ENCODE measurements at regions not wholly inside any gene's neighbourhood (a gene's known extent, or its start where the extent isn't known, plus 50 kb on each side); places are given as distances from the start of the nearest gene placed in this dataset.

GRCh38 chr3:68424796-68425460 is 507.4 kb downstream of the TAFA4 start:
- H3K4me3 ChIP-seq (ENCODE audit: insufficient read depth, low read depth, low read length): no peak overlapping the region
- no peaks in the 10 kb centered on the region for H3K27me3 ChIP-seq (ENCODE audit: control insufficient read depth, insufficient read depth, low read length)
- no peaks in the 10 kb centered on the region for H3K36me3 ChIP-seq (replicated peaks; ENCODE audit: control insufficient read depth, insufficient read depth, low read length)
- DNase-seq: no peak

DNA sequence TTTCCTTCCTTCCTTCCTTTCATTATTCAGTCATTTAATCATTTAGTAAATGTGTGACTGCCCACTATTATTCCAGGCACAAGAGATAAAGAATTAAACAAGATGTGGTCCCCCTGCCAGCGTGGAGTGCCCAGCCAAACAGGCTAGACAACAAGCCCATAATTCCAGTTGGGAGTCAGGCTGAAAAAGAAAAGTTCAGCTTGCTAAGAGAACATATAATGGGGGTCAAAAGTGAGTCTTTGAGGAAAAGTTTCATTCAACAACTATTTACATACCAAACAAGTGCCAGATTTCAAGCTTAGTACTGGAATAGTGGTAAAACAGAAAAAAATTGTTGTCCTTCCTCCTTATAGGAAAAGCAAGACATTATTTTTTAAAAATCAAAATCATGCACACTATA is 523.7 kb downstream of the TAFA4 start:
- H3K27me3 ChIP-seq (ENCODE audit: control insufficient read depth, insufficient read depth, low read length): no peaks in the 10 kb centered on the region
- no peak for DNase-seq
- no peaks in the 10 kb centered on the region for H3K36me3 ChIP-seq (replicated peaks; ENCODE audit: control insufficient read depth, insufficient read depth, low read length)
- no peak overlapping the region for H3K4me3 ChIP-seq (ENCODE audit: insufficient read depth, low read depth, low read length)

DNA sequence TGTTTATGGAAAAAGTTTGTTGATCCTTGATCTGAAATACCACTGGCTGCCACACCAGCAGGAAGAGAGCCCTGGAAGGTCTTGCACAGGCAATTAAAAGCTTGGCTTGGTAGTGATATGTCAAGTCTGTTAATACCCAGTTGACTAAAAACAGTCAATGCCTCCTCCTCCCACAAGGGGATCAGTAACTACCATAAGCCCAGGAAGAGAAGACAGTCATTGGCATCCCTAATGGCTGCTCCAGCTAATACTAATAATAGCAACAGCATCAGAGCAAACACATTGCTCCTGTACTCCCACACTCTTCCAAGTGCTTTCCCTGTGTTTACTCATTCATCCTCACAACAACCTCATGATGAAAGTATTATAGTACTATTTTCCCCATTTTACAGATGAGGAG is 528.6 kb downstream of the TAFA4 start:
- no peaks in the 10 kb centered on the region for H3K36me3 ChIP-seq (replicated peaks; ENCODE audit: control insufficient read depth, insufficient read depth, low read length)
- DNase-seq: peak; percentile 1

GRCh38 chr3:68402235-68402918 is 530.0 kb downstream of the TAFA4 start:
- Histone ChIP-seq H3K4me3 (ENCODE audit: insufficient read depth, low read depth, low read length) (no peak overlapping the region), H3K27me3 (ENCODE audit: control insufficient read depth, insufficient read depth, low read length) (no peaks in the 10 kb centered on the region), H3K36me3 (replicated peaks; ENCODE audit: control insufficient read depth, insufficient read depth, low read length) (no peaks in the 10 kb centered on the region)
- no peak for DNase-seq

More for the DNA sequence above, 528.6 kb downstream of the TAFA4 start:
- Histone ChIP-seq H3K4me3 (ENCODE audit: insufficient read depth, low read depth, low read length) (no peak overlapping the region), H3K27me3 (ENCODE audit: control insufficient read depth, insufficient read depth, low read length) (no peaks in the 10 kb centered on the region)

GRCh38 chr3:68378631-68379030 is 553.7 kb downstream of the TAFA4 start:
- Histone ChIP-seq H3K27me3 (ENCODE audit: control insufficient read depth, insufficient read depth, low read length) (no peaks in the 10 kb centered on the region), H3K36me3 (replicated peaks; ENCODE audit: control insufficient read depth, insufficient read depth, low read length) (no peaks in the 10 kb centered on the region), H3K4me3 (ENCODE audit: insufficient read depth, low read depth, low read length) (no peak overlapping the region)
- DNase-seq: no peak

DNA sequence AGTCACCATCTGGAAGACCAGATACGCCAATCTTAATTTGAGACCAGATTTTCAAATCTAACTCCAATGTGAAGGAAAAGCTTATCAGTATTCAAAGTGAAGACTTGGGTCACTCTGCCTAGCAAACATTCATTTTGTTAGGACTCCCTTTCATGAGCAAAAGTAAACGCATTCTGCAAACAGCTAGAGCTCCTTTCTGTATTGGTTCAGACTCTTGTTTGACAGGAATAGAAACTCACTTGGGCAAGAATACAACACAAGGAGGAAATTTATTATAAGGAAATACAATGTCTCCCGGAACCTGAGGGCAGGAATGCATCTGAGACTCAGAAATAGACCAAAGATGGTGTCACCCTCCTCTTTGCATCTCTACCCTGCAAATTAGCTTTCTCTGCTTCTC is 558.6 kb downstream of the TAFA4 start:
- DNase-seq: no peak
- Histone ChIP-seq H3K36me3 (replicated peaks; ENCODE audit: control insufficient read depth, insufficient read depth, low read length) (no peaks in the 10 kb centered on the region), H3K27me3 (ENCODE audit: control insufficient read depth, insufficient read depth, low read length) (no peaks in the 10 kb centered on the region), H3K4me3 (ENCODE audit: insufficient read depth, low read depth, low read length) (no peak overlapping the region)

DNA sequence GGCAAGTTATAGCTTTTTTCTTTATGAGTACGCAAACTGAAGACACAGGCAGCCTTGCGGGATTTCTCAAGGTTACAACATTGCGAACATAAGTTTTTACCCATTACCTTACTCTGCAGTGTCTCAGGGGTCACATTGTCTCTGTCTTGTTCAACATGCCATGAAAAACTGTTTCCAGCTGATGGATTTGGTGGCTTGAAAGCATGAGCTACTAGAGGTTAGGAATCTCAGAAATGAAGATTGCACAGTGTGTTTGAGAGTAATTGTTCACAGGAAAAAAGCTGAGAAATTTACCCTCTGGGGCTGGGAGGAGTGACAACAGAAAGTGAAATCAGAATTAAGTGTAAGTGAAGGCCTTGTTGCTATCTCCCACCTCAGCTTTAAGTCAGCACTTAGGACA is 568.6 kb downstream of the TAFA4 start:
- Histone ChIP-seq H3K27me3 (ENCODE audit: control insufficient read depth, insufficient read depth, low read length) (no peaks in the 10 kb centered on the region), H3K36me3 (replicated peaks; ENCODE audit: control insufficient read depth, insufficient read depth, low read length) (no peaks in the 10 kb centered on the region), H3K4me3 (ENCODE audit: insufficient read depth, low read depth, low read length) (no peak overlapping the region)
- no peak for DNase-seq

DNA sequence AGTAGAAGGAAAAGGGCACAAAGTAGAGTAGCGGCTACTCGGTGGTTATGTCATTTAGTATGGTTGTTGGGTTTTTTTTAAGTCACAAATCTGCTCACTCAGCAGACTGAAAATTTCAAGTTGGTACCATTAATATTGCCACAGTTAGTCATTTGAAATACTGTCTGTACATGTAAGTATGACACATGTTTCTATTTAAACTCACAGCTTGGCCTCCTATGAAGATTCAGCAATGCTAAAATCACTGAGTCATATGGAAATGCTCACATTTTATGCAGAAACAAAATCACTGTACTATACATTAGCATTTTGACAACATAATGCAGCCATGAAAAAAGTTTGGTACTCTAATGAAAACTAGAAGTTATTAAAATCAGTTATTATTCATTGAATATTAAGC is 571.9 kb downstream of the TAFA4 start:
- no peaks in the 10 kb centered on the region for H3K36me3 ChIP-seq (replicated peaks; ENCODE audit: control insufficient read depth, insufficient read depth, low read length)
- no peak for DNase-seq
- H3K4me3 ChIP-seq (ENCODE audit: insufficient read depth, low read depth, low read length): no peak overlapping the region
- no peaks in the 10 kb centered on the region for H3K27me3 ChIP-seq (ENCODE audit: control insufficient read depth, insufficient read depth, low read length)

DNA sequence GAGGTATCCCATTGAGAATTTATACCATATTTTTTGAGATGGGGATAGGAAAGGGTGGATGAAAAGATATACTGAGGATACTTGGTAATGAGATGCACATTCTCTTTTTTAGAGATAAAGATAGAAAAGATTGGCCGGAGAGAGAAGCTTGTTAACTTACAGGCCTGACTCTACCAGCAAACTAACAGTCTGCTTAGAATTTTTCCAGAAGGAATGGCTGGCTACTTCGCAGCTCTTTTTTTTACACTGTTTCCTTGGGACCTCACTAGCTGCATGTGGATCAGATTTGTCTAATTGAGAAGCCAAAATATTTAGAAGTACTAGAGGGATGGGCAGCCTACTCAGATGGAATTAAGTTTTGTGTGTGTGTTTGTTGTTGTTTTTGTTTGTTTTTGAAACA is 586.6 kb downstream of the TAFA4 start:
- Histone ChIP-seq H3K36me3 (replicated peaks; ENCODE audit: control insufficient read depth, insufficient read depth, low read length) (no peaks in the 10 kb centered on the region), H3K27me3 (ENCODE audit: control insufficient read depth, insufficient read depth, low read length) (no peaks in the 10 kb centered on the region), H3K4me3 (ENCODE audit: insufficient read depth, low read depth, low read length) (no peak overlapping the region)
- DNase-seq: no peak

DNA sequence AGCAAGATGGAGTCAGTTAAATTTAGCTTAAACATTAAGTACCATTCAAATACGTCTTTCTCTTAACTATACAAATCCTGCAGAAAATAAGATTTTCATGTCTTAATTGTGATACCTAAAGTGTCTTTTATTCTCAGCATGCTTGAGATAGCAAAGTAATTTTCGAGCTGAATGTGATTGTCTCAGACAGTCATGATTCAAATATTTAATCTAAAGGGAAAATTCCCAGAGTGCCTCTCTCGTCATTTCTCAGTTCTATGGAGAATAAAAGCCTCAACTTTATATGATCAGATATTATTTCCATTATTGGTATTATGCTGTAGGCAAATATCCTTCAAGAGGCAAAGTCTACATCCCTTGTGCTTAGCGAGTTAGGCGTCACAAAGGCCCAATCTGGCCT is 589.9 kb downstream of the TAFA4 start:
- Histone ChIP-seq H3K36me3 (replicated peaks; ENCODE audit: control insufficient read depth, insufficient read depth, low read length) (no peaks in the 10 kb centered on the region), H3K4me3 (ENCODE audit: insufficient read depth, low read depth, low read length) (no peak overlapping the region), H3K27me3 (ENCODE audit: control insufficient read depth, insufficient read depth, low read length) (no peaks in the 10 kb centered on the region)
- DNase-seq: no peak

DNA sequence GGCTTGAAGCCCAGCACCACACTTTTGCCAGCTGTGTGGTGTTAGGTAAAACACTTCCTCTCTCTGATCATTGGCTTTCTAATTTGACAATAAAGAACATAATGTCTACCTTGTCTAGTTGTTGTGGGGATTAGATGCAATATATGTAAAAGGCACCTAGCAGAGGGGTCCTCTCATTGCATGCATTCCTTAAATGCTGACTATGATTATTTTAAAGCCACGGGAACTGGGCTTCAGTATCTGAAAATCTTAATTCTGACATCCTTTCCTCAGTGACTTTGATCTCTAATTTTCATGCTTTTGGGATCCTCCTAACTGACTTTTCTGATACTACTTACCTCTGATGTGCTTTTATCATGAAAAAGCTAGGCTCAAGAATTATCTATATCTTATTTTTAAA is 596.3 kb downstream of the TAFA4 start:
- DNase-seq: no peak
- Histone ChIP-seq H3K36me3 (replicated peaks; ENCODE audit: control insufficient read depth, insufficient read depth, low read length) (no peaks in the 10 kb centered on the region), H3K4me3 (ENCODE audit: insufficient read depth, low read depth, low read length) (no peak overlapping the region), H3K27me3 (ENCODE audit: control insufficient read depth, insufficient read depth, low read length) (no peaks in the 10 kb centered on the region)

DNA sequence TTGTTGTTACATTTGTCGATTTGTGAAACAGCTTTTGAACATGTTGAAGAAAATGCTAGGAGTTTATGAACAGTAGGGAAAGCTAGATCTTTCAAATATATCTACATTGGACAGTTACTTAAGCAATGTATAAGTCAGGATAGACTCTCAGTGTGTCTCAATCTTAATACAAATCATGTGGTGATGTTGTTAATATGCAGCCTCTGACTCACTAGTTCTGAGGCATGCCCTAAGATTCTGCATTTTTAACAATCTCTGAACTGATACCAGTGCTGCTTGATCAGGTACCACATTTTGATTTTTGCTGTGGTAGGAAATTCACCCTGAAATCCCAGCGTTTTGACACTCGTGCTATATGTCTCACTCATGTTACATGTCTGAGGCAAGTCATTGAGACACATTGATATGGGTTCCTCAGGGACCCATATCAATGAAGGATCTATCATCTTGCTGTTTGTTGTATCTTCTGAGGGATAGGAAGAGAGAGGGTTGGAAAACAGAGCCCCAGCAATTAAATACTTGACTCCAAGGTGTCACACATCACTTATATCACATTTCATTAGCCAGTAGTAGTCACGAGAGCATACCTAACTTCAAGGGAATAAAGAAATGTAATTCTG is 597.9 kb downstream of the TAFA4 start:
- no peak overlapping the region for H3K4me3 ChIP-seq (ENCODE audit: insufficient read depth, low read depth, low read length)
- H3K27me3 ChIP-seq (ENCODE audit: control insufficient read depth, insufficient read depth, low read length): no peaks in the 10 kb centered on the region
- H3K36me3 ChIP-seq (replicated peaks; ENCODE audit: control insufficient read depth, insufficient read depth, low read length): no peaks in the 10 kb centered on the region
- DNase-seq: no peak

GRCh38 chr3:68328049-68328448 is 604.3 kb downstream of the TAFA4 start:
- Histone ChIP-seq H3K36me3 (replicated peaks; ENCODE audit: control insufficient read depth, insufficient read depth, low read length) (no peaks in the 10 kb centered on the region), H3K27me3 (ENCODE audit: control insufficient read depth, insufficient read depth, low read length) (no peaks in the 10 kb centered on the region), H3K4me3 (ENCODE audit: insufficient read depth, low read depth, low read length) (no peak overlapping the region)
- no peak for DNase-seq

DNA sequence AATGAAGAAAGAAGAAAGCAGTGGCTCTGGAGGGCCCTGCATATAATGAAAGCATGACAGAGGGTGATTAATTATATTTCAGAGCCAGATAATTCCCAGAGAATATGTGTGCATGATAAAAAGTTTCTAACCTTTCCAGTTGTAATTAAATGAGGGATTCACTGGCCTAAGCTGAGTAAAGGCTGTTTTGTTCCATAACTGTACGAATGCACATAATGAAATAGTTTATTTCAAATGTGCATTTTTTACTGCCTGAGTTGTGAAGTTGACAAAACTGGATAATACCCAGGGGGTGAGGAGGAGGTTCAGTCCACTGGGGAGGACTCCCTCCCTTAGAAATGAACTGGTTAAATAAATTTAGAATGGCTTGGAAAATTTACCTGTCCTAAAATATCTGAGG is 616.4 kb downstream of the TAFA4 start:
- H3K27me3 ChIP-seq (ENCODE audit: control insufficient read depth, insufficient read depth, low read length): no peaks in the 10 kb centered on the region
- no peaks in the 10 kb centered on the region for H3K36me3 ChIP-seq (replicated peaks; ENCODE audit: control insufficient read depth, insufficient read depth, low read length)
- DNase-seq: no peak
- H3K4me3 ChIP-seq (ENCODE audit: insufficient read depth, low read depth, low read length): no peak overlapping the region

GRCh38 chr3:68315546-68315945 is 616.8 kb downstream of the TAFA4 start:
- H3K4me3 ChIP-seq (ENCODE audit: insufficient read depth, low read depth, low read length): no peak overlapping the region
- DNase-seq: no peak
- H3K36me3 ChIP-seq (replicated peaks; ENCODE audit: control insufficient read depth, insufficient read depth, low read length): no peaks in the 10 kb centered on the region
- no peaks in the 10 kb centered on the region for H3K27me3 ChIP-seq (ENCODE audit: control insufficient read depth, insufficient read depth, low read length)

Measured in H7 (cell line).